Fibroblast of skin of abdomen (primary cell): ENCODE measurements at regions not wholly inside any gene's neighbourhood (a gene's known extent, or its start where the extent isn't known, plus 50 kb on each side); places are given as distances from the start of the nearest gene placed in this dataset.

Experiments
- DNase-seq: peaks from one replicate; pipeline ENCODE4 v3.0.0-alpha.2; 2013

DNA sequence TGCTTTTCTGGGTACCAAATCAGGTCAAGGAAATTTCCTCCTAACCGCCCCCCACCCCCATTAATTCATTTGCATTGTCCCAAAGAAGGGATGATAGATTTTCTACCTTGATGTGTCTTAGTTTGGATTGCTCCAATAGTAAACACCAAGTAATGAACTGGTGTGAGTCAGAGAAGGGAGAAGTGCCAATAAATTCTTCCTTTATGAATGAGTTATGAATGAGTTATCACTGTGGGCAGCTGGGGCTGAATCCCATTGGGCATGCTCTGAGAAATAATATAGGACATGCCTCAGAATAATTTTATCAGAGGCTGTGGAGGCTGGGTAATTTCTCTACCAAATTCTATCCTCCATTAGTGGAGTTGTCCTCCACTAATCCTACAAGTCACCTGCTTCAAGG, 277.9 kb upstream of the FLRT2 start:
- DNase-seq: peak; percentile 78

DNA sequence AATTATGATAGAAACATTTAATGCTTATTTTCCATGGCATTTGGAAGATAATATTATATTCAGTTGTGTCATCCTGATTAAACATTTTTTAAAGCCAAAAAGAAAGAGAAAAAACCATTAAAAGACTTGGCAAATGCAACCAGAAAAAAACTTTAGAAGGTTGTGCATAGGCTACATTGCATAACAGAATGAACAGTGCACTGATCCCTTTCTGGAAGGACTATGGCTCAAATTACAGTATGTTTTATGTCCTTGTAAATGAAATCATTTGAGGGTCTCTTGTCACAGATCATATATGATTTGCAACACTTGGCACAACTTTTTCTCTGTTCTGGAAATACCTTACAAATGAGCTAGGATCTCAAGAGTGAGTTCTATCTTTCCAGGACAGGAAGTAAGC, 275.2 kb upstream of the FLRT2 start:
- DNase-seq: no peak

DNA sequence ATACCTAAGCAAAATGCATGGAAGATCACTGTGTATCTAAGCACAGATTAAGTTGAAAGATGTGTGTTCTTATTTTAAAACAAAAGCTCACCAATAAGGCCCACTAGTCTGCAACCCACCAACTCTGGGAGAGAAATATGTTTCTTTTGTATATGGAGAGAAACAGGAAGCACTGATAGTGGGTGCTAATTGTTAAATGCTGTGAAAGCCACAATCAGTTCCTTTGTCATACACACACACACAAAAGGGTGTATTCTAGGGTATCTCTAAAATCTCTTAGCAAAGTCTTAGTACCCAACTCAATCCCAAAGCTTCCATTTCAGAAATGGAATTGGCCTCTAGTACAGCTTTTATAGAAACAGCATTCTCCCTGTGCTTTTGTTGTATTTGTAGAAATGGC, 272.7 kb upstream of the FLRT2 start:
- no peak for DNase-seq

DNA sequence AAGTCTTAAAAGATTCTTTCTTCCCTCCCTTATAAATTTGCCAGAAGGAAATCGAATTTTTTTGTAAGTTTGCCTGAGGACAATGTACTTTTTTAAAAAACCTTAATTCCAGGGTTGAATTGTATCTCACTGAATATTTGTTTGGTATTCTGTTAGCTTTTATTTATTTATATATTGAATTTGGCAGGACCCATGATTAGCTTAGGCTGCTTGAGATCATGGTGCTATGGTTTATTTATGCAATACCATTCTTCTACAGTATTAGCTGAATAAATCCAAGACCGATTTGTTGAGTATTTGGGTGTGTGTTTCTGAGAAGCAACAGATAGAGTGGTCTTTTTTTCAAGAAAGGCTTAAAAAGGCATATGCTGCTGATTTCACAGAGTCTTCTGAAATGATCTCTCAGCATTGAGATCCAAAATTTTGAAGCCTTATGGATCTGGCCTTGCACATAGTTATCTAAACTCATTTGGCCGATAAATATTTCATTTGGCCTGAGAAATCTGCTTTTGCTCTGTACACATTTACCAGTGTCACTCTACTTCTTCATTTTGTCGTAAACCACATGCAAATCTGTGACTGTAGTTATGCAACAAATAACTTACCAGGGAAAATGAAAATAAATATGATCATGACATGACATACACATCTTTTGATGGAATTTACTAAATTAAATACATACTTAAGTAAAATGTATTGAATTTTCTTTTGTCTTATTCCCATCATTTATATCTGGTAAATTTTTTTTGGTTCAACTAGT, 265.8 kb upstream of the FLRT2 start:
- DNase-seq: no peak

DNA sequence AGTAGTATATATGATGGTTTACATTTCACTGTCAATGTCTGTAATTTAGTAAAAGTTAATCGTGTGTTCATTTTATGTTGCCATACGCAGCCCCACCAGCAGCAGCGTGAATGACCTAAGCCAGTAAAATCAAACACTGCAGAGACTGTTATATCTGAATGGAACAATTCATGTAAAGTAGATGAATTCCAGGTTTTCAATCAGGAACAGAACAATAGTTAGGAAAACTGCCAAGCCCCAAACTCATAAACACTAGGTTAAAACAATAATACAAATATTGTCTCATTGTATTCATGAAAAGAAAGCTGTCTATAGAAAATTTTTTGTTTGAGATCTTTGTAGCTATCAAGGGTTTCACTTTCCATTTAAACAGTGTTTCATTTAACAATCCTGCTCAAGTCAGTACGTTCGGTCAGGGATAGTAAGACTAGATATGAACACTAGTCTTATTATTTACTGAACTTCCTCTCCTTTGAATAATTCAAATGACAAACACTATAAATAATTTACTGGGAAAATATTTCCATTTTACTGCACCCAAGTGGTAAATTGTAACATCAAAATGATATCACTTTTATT, 256.8 kb upstream of the FLRT2 start:
- DNase-seq: no peak

DNA sequence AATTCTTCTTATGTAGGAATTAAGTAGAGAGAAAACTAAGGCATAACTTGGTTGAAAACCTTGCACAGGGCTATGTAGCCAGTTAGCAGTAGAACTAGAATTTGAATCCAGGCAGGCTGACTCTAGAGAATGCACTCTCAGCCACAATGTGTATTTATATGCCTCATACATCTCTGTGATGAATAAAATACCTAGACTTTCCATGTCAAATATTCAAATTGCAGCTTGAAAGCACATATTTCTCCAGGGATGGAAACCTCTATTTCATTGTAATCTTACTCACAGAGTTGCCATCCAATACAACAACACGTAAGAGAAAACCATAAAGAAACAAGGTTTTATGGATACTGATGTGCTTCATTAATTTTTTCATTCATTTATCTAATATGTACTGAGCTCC, 256.0 kb upstream of the FLRT2 start:
- DNase-seq: no peak

DNA sequence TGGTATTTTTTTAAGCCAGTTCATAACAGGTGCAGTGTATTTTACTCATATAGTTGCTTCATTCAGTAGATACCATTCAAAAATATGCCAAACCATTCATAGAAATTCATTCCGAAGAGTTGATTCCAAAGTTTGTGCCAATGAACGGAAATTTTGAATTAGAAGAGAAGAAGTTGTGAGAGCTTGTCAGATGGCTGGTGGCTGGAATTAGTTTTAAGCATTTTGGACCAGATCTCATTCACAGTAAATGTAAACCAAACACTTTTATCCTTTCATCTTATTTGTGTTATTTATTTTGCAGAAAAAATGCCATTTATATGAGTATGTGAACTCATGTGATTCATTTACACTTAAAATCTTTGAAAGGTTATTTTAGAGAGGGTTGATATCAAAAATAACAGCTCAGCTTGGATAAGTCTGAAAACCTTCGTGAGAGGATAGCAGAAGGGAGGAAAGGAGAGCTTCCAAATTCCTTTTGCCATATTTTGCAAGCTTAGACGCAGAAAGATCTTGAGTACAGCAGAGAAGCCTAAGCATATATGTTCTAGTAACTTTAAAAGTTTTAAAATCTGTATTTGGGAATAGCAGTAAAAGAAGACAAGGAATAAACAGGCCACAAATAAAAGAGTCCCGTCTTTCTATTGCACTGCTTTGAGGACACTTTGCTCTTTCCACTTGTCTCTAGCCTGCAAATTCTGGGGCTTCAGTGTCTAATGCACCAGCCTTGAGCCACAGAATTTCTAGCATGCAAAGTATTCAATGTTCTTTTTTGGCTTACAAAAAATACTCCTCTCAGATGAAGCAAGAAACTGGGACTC, 253.6 kb upstream of the FLRT2 start:
- DNase-seq: no peak

DNA sequence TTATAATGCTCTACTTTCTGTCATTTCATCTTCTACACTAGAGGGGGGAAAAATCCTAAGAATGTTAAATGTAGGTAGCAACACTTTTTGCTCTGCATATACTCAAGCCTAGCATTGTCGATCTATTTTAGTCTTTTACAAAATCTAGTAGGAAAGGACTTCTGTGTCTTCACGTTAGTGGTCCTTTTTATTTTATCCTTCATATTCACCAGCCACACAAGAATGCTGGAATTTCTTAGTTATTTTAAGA, 253.0 kb upstream of the FLRT2 start:
- DNase-seq: no peak

DNA sequence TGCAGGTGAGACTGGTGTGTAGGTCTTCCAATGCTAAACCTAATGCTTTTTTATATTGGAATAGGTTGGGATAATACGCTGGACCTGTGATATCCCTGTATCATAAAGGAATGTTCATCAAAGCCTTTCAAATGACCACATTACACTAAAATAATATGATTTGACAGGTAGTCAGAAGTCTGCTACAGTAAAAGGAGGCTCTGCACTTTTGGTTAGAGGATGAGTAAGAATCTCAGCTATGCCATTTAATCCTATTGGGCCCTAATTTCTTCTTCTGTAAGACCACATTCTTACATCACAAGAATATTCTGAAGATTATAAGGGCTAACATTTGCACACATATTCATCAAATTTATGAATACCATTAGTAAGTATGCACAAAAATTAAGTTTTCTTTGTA, 250.5 kb upstream of the FLRT2 start:
- peak; percentile 9 for DNase-seq

DNA sequence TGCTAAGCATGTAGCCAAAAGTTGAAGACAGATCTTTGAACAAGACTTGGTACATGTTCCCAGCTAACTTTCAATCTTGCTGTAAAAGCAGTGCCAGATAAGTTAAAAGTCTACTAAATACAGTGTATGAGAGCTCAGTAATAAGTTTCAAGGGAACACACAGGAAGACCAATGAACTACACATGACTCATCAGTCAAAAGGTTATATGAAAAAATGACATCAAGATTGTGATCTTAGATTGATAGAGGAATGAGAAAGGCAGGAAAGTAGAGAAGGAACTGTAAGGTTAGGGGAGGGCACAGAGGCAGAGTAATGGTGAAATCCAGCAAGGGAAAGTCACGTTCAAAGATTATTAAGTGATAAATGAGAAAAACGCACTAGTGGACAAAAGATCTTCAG, 249.9 kb upstream of the FLRT2 start:
- DNase-seq: peak; percentile 1

DNA sequence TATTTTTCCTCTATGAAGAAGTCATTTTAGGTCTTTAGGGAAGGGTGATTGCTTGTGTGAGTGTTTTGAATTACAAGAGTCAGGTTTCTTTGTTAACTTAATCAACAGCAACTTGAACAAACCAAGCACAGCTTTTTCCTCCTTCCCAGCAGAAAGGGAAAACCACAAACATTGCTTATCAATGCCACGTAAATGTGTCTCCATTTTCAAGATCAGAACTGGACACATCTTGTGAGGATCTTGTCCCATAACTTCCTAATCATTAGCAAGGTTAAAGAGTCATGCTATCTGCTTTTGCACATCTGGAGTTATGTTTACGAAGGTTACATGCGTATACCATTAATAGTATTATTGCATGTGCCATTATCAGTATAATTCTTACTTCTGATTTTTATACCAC, 248.0 kb upstream of the FLRT2 start:
- no peak for DNase-seq

DNA sequence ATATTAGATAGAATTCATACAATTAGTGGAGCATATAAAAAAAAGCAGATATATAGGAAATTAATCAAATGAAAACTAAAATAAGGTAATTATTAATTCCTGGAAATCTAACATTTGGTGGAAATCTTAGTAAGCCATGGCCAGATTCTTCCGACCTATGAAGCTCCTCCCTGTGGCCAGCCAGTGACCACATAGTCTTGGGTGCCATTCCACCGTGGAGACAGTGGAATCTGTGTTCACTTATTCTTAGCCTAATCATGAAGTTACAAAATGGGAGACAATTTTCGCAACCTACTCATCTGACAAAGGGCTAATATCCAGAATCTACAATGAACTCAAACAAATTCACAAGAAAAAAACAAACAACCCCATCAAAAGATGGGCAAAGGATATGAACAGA, 241.9 kb upstream of the FLRT2 start:
- no peak for DNase-seq

DNA sequence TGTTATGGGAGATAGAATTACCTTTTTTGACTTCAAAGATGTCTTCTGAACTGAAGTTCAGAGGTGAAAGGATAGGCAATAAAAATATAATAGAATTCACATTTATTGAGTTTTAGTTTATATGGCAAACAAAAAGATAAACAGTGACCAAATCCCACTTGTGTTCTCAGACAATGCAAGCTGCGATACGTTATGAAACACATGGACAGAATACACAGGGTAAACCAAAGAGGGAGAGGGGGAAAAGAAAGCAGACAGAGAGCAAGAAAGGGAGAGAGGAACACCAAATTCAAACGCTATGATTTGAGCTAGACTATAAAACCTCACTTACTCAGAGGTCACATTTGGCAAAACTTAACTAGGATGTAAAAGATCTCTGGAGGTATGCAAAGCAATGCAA, 238.2 kb upstream of the FLRT2 start:
- no peak for DNase-seq

DNA sequence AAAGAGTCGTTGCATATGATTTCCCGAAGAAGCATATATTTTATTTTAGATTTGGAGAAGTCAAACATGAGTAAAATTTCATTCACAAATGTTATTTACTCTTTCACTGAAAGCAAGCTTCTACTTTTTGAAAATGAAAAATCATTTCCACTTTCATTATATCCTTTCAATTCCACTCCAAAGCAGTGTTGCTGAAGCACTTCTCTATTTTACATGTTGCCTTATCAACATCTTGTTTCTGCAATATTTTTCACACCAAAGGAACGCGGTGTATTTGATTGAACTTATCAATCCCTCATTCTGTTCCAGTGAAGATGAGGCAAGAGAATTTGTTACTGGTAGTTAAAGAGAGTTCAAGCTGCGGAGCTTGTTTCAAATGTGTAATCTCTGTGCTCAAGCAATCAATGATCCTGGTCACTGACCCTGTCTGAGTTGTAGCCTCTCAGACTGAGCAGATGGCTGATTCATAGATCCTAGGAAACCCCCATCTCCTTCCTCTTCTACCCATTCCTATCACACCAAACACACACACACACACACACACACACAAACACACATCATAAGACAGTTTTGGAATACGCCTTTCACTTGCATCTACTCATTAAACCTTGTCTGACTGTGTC, 236.2 kb upstream of the FLRT2 start:
- DNase-seq: no peak

DNA sequence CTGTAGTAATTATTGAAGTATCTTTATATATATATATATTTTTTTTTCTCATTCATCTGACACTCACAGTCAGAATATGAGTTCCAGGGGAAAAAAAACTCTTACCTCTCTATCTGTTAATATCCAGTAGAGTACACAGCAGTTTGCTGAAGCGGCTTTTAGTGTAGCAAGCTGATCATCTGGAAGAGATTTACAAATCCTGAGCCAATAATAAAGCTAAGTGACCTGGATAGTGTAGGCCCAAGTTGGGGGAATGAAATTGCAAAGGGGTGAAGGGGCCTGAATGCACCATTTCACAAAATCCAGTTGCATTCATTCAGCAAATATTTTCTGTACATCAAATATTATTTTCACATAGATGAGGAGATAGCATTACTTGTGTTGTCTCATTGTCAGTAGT, 234.6 kb upstream of the FLRT2 start:
- DNase-seq: no peak

DNA sequence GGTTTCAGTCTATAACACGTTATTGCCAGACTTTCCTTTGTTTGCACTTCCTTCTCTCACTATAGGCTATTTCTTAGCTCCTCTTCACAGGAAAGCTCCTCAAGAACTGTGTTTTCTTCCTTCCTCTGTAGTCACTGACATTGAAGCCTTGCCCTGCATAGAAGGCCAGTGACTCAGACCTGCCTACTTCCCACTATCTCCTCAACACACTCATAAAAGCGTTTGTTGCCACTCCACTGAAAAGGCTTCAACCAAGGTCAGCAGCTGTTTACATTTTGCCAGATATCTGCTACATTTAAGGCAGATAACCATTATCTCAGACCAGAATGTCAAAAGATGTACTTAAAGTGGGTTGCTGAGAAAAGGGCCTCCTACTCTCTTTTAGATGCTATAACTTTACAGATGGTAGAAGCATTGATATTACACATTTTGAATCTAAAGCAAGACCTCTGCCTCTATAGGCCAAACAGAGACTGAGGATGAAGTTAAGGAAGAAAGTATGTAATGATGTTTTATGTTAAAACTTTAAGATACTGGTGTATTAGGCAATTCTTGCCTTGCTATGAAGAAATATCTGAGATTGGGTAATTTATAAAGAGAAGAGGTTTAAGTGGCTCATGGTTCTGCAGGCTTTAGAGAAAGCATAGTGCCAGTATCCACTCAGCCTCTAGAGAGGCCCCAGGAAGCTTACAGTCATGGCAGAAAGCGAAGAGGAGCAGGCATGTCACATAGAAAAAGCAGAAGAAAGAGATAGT, 233.3 kb upstream of the FLRT2 start:
- peak; percentile 48 for DNase-seq

DNA sequence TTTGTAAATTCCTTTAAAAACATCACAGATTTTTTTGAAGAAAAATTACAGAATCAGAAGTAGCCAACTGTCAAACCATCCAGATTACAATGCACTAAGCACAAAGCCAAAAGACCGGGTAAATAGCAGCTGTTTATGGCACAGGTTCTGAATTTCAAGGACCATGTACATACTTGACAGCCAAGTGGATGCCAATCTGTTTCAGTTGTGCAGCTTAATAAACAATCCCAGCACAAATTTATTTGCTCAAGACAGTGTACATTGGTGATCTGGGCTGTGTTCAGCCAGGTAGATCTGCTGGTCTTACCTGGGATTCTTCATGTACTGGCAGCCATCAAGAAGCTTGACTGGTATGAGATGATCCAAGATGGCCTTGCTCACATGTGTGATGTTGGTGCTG, 229.8 kb upstream of the FLRT2 start:
- DNase-seq: no peak

DNA sequence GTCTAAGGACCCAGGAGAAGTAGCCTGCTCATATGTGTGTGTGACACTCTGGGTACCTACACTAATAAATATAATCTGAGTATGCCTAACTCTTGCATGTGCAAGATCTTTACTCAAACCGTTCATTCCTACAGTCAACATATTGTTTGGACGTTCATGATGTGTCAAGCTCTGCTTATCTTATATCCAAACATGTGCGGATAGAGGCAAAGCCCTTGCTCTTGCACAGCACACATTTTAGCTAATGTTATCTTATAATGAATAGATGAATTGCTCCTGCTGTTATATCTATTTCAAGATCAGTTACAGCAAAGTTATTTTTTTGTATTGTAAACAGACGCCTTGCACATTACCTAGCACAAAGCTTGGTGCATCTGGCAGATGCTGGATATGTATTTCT, 228.4 kb upstream of the FLRT2 start:
- DNase-seq: no peak

DNA sequence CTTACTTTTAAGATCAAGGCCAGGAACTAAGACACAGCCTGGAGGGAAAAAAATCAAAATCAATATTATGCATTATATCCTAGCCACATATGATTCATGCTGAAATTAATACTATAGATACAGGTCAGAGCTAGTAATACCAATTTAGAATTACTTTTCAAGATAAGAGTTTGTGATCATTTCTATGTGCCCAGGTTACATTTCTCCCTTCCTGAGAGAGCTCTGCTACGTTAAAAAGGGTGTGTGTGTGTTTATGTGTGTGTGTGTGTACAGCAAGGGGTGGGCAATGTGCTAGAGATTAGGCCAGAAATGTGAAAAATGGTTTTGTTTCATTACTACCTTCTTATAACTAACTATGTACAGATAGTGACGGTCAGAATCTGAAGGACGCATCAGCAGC, 223.9 kb upstream of the FLRT2 start:
- DNase-seq: no peak

DNA sequence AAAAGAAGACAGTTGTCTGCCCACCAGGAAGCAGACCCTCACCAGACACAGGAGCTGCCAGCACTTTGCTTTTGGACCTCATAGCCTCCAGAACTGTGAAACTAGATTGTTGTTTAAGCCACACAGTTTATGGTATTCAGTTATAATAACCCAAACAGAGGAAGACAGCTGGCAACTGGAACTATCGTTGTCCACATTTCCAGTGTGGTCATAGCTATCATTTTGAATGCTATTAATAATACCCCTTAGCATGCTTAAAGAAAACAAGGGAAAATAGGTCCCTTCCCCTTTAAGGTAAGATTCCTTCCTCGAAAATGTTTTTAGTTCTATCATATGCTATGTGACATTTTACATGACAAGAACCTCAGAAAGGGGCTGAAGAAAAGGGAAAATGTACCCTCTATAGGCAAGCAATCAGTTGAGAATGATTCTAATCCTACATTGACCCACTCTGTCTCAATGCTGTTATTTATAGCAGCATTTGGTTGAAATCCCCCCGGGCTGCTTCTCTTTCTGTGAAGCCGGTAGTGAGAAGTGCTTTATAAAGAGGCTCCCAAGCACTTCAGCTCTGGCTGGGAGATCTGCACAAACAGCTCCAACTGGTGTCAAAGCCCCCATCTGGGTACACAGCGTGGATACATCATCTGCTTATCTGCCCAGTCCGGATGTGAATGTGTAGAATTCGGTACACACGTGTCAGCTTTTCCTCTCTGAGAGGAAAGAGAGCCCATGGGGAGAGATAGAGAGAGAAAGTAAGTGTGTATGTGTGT, 221.2 kb upstream of the FLRT2 start:
- no peak for DNase-seq

DNA sequence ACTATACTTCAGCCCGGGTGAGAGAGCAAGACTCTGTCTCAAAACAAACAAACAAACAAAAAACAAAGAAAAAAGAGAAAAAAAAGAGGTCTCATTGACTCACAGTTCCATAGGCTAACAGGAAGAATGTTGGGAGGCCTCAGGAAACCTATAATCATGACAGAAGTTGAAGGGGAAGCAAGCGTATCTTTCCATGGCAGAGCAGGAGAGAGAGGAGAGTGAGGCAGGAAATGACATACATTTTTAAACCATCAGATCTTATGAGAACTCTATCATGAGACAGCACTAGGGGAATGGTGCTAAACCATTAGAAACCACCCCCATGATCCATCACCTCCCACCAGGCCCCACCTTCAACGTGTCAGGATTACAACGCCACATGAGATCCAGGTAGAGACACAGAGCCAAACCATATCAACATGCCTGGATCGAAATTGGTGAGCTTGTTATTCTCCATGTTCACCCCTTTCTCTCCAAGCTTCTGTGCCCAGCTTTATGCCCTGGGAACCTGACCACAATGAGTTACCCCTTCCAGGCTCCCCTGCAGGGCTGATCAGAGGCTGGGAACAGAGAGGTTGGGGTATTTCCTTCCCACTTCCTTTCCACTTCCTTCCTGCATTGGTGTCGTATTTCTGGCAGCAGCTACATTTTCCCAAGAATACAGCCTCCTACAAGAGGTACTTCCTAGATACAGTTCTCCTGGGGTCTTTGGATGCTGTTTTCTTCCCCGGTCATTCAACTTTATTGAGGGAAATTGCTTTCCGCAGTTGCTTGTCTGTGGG, 219.3 kb upstream of the FLRT2 start:
- DNase-seq: no peak
